NAMALWA (cell line): ENCODE measurements at regions not wholly inside any gene's neighbourhood (a gene's known extent, or its start where the extent isn't known, plus 50 kb on each side); places are given as distances from the start of the nearest gene placed in this dataset.
"Not testable (repeated sequence)": the region's sequence is repeated elsewhere in the genome, so short reads cannot be mapped to it uniquely, and the experiment has no call there.

Source experiments
- DNase-seq: peaks from one replicate; pipeline ENCODE4 v3.0.0-alpha.2; 2015; ENCODE audit warnings: low spot score

DNA sequence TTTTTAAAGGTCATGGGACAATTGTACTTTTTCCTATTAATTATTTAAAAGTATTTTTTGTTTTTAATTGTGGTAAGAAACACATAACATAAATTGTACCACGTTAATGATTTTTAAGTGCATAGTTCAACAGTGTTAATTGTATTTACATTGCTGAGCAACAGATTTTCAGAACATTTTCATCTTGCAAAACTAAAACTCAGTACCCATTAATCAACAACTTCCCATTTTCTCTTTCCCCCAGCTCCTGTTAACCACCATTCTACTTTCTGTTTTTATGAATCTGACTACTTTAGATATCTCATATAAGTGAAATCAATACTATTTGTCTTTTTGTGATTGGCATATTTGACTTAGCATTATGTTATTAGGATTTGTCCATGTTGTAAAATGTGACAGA, 483.9 kb upstream of the ZNF804A start:
- DNase-seq: no peak

DNA sequence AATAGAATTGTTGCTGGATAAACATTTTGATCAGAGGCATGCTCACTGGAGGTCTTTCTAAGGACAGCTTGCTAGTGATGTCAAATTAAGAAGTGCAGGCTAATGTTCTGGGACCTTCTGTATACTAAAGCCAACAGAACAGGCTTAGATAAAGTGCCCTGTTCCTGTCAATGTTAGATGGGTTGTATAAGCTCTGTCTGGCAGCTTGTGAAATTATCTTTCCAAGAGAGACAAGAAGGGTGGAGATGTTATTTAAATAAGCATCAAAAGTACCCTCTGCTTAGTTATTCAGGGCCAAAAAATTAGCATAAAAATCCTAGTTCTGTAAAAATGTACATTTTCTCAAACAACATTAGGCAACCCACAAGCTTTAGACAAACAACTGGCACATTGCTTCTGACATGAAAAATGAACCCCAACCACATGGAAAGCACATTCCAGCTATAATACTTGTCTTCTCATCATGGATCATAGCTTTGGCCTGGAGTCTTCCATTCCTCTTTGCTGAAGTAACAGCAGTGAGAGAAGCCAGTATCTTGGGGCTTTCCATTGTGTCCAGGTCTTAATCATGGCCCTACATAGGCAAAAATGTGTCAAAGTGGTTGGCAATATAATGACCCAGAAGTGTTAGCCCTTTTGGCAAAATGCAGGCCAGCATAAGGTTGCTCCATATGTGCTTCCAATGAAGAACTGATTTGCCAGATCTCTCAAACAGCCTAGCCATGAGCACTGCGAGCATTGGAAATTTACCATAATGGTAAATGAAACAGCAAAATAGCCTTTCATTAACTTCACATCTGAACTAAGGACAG, 478.1 kb upstream of the ZNF804A start:
- DNase-seq: no peak

DNA sequence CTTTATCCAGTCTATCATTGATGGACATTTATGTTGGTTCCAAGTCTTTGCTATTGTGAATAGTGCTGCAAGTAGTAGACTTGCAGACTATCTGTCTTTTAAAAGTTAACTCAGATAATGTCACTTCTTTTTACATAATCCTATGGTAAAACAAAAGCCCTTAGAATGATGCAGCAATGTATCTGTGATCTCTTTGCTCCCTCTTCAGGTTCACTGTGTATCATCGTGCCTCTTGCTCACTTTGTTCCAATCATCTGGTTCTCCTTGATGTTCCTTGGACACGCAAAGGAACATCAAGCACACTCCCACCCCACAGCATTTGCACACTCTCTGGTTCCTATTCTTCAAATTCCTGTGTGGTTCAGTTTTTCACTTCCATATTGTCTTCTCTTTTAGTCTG, 472.5 kb upstream of the ZNF804A start:
- no peak for DNase-seq

DNA sequence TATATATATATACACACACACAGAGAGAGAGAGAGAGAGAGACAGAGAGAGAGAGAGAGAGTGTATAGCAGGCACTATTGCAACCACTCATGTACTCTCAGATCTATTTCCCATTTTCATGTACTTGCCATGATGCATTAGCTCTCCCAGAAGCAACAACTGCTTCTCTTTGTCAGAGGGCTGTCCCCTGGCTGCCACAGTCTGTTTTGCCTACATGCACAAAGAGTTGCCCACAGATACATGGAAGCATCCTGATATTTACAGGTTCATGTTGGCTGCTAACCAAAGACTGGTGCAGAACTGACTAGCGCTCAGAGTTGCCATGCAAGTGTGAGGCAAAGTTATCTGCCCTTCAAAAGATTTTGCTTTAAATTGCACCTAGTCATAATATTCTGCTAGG, 469.3 kb upstream of the ZNF804A start:
- DNase-seq: no peak

DNA sequence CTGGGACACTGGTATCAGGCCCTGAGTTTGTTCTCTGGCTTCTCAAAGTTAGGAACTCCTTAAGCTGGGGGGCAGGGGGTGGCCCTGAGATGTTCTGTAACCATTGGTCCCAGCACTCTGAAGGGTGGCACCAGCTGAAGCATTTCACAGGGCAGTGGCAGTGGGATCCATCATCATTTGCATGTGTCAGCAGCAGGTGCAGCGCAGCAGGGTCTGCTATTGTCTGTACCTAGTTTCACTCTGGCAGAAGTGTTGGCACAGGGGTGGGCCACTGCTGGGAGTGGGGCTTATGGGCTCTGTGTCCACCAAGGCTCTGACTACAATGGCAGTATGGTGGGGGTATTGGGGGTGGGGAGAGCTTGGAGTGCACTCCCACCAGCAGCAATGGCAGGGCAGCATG, 460.4 kb upstream of the ZNF804A start:
- DNase-seq: no peak

DNA sequence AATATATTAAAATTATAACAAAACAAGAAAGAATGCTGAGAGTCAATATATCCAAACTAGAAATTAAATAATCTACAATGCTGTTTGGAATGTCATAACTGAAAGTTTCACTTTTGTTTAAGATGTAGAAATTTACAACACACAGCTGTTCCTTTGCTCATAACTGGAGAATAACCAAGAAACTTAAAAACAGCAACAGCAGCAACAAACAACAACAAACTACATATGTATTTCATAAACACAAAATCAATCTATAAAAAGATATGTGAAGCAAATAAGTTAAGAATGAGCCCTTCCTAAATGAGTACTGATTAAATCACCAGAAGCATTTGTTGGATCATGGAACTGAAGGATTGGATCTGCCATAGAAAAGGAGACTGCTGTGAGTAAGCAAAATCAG, 456.5 kb upstream of the ZNF804A start:
- no peak for DNase-seq

DNA sequence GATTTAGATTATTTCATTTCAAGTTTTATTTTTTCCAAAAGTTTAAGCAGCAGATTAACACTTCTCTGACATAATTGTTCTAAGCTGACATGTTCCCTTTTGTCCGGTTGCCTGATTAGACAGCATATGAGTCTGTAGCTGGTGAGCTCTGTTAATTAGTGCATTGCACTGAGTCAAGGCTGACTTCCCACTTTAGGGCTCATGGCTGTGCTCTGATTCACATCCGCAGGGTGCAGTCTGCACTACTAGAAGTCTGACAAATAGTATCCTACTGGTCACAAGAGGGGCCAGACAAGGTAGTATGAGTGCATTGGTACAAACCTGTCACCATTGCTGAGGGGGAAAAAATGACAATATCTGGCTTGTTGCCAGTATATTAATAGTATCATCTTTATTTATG, 443.9 kb upstream of the ZNF804A start:
- DNase-seq: no peak

DNA sequence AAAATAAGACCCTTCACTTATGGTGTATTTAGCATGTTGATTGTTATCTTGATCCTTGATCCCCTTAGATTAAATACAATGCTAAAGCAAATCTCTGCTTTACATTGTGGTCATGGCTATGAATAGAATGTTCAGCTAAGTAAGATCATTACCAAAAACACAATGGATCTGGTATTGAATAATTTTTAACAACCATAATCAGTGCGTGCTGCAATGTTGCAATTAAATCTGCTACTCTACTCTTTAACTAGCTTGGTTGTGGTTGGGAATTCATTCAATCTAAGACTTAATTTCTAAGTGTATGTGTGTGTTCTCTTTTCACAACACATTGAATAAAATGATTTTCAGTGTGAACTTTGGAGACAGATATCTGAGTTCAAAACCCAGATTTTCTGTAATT, 442.5 kb upstream of the ZNF804A start:
- no peak for DNase-seq

DNA sequence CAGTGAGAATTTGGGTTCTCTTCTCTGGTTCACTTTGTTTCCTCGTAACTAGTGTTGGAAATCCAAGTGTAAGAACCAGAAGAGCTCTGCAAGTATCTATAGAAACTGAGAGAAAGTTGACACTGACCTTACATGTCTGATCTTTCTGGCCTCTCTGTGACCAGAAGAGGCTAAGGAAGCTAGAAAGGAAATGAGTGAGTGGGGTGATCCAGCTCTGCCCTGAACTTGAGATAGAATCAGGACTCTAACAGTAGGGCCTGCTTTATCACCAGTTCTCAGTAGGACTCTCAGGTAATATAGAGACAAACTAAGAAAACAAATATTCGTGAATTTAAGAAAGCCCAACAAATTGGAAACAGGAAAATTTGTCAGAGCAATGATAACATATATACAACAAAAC, 441.2 kb upstream of the ZNF804A start:
- DNase-seq: no peak

DNA sequence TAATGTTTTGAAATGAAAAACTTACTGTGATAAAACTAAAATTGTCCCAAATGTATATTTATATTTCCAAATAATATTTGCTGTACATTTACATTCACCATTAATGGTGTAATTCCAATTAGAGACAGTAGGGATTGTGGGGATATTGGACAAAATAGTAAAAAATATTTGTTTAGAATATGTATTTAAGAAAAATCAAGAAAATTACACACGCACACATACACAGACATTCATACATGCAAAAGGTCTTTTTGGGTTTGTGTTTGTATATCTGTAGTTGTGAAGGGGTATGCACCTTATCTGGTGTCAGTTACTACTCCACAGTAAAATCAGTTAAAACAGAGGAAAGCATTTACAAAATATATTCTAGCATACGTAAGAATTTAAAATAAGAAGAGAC, 435.9 kb upstream of the ZNF804A start:
- DNase-seq: no peak

DNA sequence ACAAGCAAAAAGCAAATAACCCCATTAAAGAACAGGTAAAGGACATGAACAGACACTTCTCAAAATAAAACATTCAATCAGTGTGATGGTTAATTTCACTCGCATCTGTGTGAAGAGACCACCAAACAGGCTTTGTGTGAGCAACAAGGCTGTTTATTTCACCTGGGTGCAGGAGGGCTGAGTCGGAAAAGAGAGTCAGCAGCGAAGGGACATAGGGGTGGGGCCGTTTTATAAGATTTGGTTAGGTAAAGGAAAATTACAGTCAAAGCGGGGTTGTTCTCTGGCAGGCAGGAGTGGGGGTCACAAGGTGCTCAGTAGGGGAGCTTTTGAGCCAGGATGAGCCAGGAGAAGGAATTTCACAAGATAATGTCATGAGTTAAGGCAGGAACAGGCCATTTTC, 429.5 kb upstream of the ZNF804A start:
- not testable (repeated sequence) for DNase-seq

DNA sequence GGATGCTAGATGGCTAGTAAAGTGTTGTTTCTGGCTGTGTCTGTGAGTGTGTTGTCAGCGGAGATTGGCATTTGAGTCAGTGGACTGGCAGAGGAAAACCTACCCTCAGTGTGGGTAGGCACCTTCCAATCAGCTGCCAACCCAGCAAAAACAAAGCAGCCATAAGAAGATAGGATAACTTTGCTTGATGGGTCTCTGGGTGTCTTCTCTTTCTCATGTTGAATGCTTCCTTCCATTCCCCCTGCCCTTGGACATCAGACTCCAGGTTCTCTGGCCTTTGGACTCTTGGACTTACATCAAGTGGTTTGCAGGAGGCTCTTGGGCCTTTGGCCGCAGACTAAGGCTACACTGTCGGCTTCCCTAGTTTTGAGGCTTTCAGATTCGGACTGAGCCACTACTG, 429.0 kb upstream of the ZNF804A start:
- no peak for DNase-seq

DNA sequence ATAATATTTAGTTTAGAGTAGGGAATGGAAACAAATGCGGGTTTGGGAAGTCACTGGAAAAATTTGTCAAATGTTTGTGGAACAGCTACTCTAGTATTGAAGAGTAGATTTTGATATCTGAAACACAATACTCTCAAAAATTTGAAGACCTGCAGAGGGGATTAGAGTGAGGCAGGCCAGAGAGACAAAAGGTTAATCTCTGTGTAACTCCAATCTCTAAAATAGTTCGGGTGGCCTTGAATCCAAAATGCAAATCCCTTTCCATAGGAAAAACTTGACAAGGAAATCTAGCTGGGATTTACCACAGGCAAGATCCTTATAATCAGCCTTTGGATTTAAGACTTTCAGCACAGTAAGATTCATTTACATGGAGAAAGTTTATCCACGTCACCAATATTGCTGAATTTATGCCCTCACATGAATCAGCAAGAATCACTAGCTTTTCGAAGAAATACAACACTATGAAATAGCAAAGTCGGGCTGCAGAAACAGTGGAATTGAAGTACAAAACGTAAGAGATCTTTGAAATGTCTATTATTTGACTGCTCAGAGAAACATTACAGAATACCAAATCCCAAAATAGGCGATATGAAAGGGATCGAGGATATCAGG, 423.7 kb upstream of the ZNF804A start:
- no peak for DNase-seq

DNA sequence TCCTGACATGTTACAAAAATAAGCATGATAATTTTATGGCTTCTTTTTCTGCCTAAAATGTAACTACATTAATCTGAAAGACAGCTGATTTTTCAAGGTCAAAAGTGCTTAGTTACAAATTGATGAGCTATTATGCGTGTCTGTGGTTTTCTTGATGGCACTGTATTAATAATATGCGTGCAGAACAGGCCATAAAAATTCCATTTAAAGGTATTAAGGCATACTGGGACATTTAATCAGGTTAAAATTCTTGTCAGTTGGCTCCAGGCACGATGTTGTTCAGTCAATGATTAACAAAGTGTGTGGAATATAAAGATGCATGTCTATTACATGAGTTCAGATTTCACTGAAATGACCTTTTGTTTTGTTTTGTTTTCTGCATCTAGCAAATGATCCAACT, 420.1 kb upstream of the ZNF804A start:
- no peak for DNase-seq

DNA sequence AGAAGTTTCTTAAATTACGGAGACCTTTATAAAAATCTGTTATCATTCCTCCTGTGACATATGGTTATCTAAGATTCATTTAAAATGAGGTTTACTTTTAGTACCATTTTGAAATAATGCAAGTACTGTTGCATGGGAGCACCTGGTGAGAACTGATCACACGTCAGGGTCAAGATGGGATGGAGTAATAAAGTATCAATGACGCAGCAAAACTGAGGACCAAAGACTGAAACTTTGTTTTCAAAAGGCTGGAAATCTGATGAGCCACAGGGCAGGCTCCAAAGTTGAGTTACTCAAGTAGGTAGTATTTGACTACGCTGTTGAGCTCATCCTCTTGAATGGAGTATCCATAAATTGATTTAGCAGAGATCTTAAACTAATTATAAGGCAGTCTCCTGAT, 411.9 kb upstream of the ZNF804A start:
- DNase-seq: no peak

DNA sequence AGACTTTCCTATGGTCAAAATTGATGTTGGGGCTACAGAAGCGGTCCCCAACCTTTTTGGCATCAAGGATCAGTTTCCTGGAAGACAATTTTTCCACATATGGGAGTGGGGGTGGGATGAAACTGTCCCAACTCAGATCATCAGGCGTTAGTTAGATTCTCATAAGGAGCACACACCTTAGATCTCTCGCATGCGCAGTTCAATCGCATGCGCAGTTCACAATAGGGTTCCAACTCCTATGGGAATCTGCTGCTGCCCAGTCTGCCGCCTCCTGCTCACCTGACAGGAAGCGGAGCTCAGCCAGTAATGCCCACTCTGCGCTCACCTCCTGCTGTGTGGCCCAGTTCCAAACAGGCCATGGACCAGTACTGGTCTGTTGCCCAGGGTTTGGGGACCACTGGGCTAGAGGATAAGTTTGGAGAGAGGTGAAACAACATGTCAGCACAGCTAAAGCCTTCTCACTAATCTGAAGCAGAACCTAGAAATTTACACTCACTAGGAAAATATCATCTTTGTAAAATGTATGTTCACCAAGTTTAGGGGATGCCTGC, 410.8 kb upstream of the ZNF804A start:
- no peak for DNase-seq

DNA sequence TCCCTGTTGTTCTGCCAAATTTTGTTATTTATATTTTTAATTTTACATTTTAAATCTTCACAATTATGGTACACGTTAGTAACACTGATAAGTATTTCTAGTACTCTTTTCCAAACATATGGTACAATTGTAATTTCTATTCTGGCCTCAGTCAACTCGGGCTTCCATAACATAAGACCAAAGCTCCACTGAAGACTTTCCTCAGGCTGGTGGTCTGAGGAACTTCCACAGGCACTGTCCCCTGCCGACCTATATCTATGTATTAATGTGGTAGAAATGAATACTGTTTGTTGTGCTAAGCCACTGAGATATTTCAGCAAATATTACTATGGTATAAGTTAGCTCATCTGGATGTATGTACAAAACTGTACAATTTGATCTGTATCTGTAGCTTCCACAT, 407.6 kb upstream of the ZNF804A start:
- no peak for DNase-seq

DNA sequence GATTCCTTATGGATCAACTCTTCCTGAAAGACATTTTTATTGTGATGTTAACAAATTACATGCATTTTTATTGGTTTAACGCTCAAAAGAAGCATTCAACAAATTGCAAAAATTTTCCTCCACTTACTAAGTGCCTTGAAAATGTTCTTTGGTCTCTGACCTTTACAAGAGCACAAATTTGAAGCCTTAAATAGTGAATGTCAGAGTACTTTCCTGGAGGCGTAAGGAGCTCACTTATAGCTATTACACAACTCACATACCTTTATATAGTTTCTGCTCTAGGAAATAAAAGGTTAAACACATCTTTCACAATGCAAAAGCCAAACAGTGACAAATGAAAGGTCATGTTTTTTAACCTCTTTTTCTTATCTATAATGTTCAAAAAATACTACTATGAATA, 405.7 kb upstream of the ZNF804A start:
- DNase-seq: no peak

DNA sequence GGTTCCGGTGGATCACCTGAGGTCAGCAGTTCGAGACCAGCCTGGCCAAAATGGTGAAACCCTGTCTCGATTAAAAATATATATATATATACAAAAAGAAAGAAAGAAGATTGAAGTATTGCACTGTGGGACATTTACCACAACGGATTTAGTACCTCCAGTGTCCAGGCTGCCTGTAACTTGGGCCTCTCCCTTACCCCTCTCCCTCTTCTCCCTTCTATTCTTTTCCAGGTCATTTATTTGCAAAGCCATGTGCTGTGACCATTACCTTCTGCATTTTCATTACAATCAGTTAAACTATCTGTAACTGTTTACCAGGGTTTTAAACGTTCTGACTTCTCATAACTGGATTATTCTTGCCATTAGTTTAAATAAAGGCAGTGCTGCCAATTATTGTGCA, 400.9 kb upstream of the ZNF804A start:
- no peak for DNase-seq

DNA sequence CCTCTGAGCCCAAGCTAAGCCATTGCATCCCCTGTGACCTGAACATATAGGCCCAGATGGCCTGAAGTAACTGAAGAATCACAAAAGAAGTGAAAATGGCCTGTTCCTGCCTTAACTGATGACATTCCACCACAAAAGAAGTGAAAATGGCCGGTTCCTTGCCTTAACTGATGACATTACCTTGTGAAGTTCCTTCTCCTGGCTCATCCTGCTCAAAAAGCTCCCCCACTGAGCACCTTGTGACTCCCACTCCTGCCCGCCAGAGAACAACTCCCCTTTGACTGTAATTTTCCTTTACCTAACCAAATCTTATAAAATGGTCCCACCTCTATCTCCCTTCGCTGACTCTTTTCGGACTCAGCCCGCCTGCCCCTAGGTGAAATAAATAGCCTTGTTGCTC, 399.5 kb upstream of the ZNF804A start:
- not testable (repeated sequence) for DNase-seq

DNA sequence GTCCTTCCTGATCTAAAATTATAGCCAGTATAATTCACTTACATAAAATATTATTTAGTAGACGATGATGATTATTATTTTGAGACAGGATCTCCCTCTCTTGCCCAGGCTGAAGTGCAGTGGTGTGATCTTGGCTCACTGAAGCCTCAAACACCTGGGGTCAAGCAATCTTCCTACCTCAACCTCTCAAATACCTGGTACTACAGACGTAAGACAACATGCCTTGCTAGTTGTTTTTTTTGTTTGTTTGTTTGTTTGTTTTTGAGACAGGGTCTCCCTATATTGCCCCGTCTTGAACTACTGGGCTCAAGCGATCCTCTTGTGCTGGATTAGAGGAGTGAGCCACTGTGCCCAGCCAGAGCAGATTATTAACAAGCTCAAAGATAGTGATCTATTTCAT, 399.1 kb upstream of the ZNF804A start:
- no peak for DNase-seq

DNA sequence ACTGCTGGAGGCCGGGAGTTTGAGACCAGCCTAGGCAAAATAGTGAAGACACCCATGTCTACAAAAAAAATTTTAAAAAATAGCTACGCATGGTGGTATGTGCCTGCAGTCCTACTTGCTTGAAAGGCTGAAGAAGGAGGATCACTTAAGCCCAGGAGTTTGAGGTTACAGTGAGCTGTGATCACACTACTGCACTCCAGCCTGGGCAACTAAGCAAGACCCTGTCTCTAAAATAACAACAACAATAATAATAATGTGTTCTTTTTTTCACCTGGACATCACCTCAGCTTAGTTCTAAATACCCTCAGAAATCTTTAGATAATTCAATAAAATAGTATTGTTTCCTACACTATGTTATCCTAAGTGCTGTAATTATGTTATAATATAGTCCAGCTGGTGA, 397.1 kb upstream of the ZNF804A start:
- no peak for DNase-seq

DNA sequence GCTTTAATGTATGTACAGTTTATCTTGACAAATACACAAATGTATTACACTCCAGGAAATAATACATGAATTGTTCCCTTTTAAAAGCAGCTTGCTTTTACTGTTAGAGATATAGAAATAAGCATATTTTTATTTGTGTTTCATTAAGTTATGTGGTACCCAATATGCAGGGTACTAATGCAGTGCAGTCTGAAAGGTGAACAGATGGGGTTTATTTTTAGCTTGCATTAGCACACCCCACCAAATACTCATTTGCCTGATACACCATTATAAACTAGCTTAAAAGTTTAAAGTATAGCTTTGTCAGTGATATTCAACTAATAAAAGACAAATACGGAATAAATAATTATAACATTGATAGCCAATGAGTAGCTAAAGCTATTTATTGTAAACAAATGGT, 394.7 kb upstream of the ZNF804A start:
- no peak for DNase-seq
